Activated CD8-positive, alpha-beta T cell treated with anti-CD3 and anti-CD28 coated beads for 36 hours (primary cell): ENCODE measurements at regions not wholly inside any gene's neighbourhood (a gene's known extent, or its start where the extent isn't known, plus 50 kb on each side); places are given as distances from the start of the nearest gene placed in this dataset.

Source experiments
- ATAC-seq: fragments of 200-7000 bp; cut with Tn5 transposase; one replicate; pipeline ENCODE4 v1.10.0; 2021; ENCODE audit warnings: mild to moderate bottlenecking, moderate library complexity
- CTCF ChIA-PET: fragments of 350-600 bp; sonication (Branson Sonifier 250); formaldehyde crosslinking; loops from one replicate; lab custom pipeline; 2021; ENCODE audit warnings: antibody characterized with exemption; lab: Charles Lee
- POLR2A ChIA-PET: fragments of 350-600 bp; sonication (Branson Sonifier 250); formaldehyde crosslinking; loops from one replicate; lab custom pipeline; 2021; ENCODE audit warnings: antibody characterized with exemption; lab: Charles Lee
- DNase-seq: peaks from one replicate; pipeline ENCODE4 v3.0.0-alpha.2; 2020
- H3K27ac Mint-ChIP-seq: one replicate; pipeline ENCODE4 v1.8.0; 2021; ENCODE audit warnings: mild to moderate bottlenecking, mixed read lengths
- H3K27me3 Mint-ChIP-seq: one replicate; pipeline ENCODE4 v1.8.0; 2021; ENCODE audit warnings: mixed read lengths
- H3K36me3 Mint-ChIP-seq: one replicate; pipeline ENCODE4 v1.8.0; 2021; ENCODE audit warnings: low read depth, mixed read lengths
- H3K4me1 Mint-ChIP-seq: one replicate; pipeline ENCODE4 v1.8.0; 2021; ENCODE audit warnings: low read depth, mixed read lengths
- H3K4me3 Mint-ChIP-seq: one replicate; pipeline ENCODE4 v1.8.0; 2021; ENCODE audit warnings: mild to moderate bottlenecking, moderate library complexity, mixed read lengths
- H3K9me3 Mint-ChIP-seq: one replicate; pipeline ENCODE4 v1.8.0; 2021; ENCODE audit warnings: mixed read lengths
- CTCF ChIP-seq: fragments of 200-600 bp; IDR thresholded peaks from one replicate; pipeline ENCODE4 v1.8.0; 2022; ENCODE audit warnings: antibody characterized with exemption, mild to moderate bottlenecking
- intact Hi-C: fragments of 100-400 bp; cut with micrococcal nuclease; formaldehyde crosslinking; loops from one replicate; pipeline ENCODE4 v1.10.0; 2022

GRCh38 chr10:128627811-128628210 lies 501.6 kb upstream of the MKI67 start:
- ChIA-PET POLR2A (no interaction called here), CTCF (no interaction called here)
- DNase-seq (no peak), ATAC-seq (no peak)
- Mint-ChIP-seq H3K36me3 (no peaks in the 10 kb centered on the region), H3K4me3 (no peak overlapping the region), H3K9me3 (no peaks in the 10 kb centered on the region), H3K27ac (no peak overlapping the region), H3K4me1 (no peaks in the 10 kb centered on the region), H3K27me3 (peaks cover 2% of the 10 kb centered on the region)
- intact Hi-C loops, result no loop called here
- no peak for TF ChIP-seq CTCF

GRCh38 chr10:128628252-128628651 lies 502.0 kb upstream of the MKI67 start:
- no peak overlapping the region for H3K27ac Mint-ChIP-seq
- ATAC-seq (no peak), DNase-seq (no peak)
- CTCF ChIA-PET, result no interaction called here
- H3K4me3 Mint-ChIP-seq, result no peak overlapping the region
- no peaks in the 10 kb centered on the region for H3K4me1 Mint-ChIP-seq
- no peak for TF ChIP-seq CTCF
- intact Hi-C loops, result no loop called here
- no peaks in the 10 kb centered on the region for H3K36me3 Mint-ChIP-seq
- H3K9me3 Mint-ChIP-seq, result no peaks in the 10 kb centered on the region
- POLR2A ChIA-PET, result no interaction called here
- peaks cover 2% of the 10 kb centered on the region for H3K27me3 Mint-ChIP-seq

GRCh38 chr10:128629111-128630096 lies 503.2 kb upstream of the MKI67 start:
- Mint-ChIP-seq H3K27ac (no peak overlapping the region), H3K9me3 (no peaks in the 10 kb centered on the region), H3K36me3 (no peaks in the 10 kb centered on the region), H3K27me3 (peaks cover 2% of the 10 kb centered on the region), H3K4me3 (no peak overlapping the region), H3K4me1 (no peaks in the 10 kb centered on the region)
- no peak for ATAC-seq
- no peak for DNase-seq
- POLR2A ChIA-PET, result interaction anchor here (0.6 kb wide), 1 partner anchor 70 kb away, joined by 3 read pairs; no protein-coding TSS in a partner anchor
- CTCF ChIA-PET, result no interaction called here
- intact Hi-C loops, result no loop called here
- no peak for TF ChIP-seq CTCF

GRCh38 chr10:128630787-128631252 lies 504.6 kb upstream of the MKI67 start:
- ChIA-PET CTCF (interaction anchor here (1.0 to 1.7 kb wide), 3 partner anchors 21 to 230 kb away, joined by 3 read pairs; no protein-coding TSS in a partner anchor), POLR2A (interaction anchor here (0.5 kb wide), 1 partner anchor 11 kb away, joined by 3 read pairs; no protein-coding TSS in a partner anchor)
- DNase-seq (no peak), ATAC-seq (no peak)
- Mint-ChIP-seq H3K36me3 (no peaks in the 10 kb centered on the region), H3K4me3 (no peak overlapping the region), H3K9me3 (no peaks in the 10 kb centered on the region), H3K4me1 (no peaks in the 10 kb centered on the region), H3K27me3 (peaks cover 2% of the 10 kb centered on the region), H3K27ac (no peak overlapping the region)
- TF ChIP-seq CTCF, result no peak
- intact Hi-C loops, result no loop called here

- H3K4me1 Mint-ChIP-seq, result no peaks in the 10 kb centered on the region
- no peak overlapping the region for H3K27ac Mint-ChIP-seq
- intact Hi-C loops, result no loop called here
- no peaks in the 10 kb centered on the region for H3K9me3 Mint-ChIP-seq
- no peaks in the 10 kb centered on the region for H3K36me3 Mint-ChIP-seq
- H3K27me3 Mint-ChIP-seq, result peaks cover 2% of the 10 kb centered on the region
- DNase-seq, result no peak
- H3K4me3 Mint-ChIP-seq, result no peak overlapping the region
- ATAC-seq, result no peak
- peak; percentile 69 for TF ChIP-seq CTCF
- POLR2A ChIA-PET, result no interaction called here
- CTCF ChIA-PET, result interaction anchor here (1.1 to 1.7 kb wide), 2 partner anchors 20 to 38 kb away, joined by 3 read pairs; no protein-coding TSS in a partner anchor
These were observed 505.6 kb upstream of the MKI67 start for GRCh38 chr10:128631801-128632241.
